ENCODE measurements at regions not wholly inside any gene's neighbourhood (a gene's known extent, or its start where the extent isn't known, plus 50 kb on each side); places are given as distances from the start of the nearest gene placed in this dataset.

GRCh38 chr12:131628023-131628740 lies 82.7 kb upstream of the SFSWAP start:
- Histone ChIP-seq H3K4me1 (replicated peaks in 1 of 2; ENCODE audit: control insufficient read depth in 2 of 2, insufficient read depth in 2 of 2, low read length in 2 of 2) (peaks cover 17 to 46% of the 10 kb centered on the region in 2 experiments), H3K79me2 (ENCODE audit: control insufficient read depth, insufficient read depth, low read length) (no peaks in the 10 kb centered on the region; the same call in 2 of the 3 replicates), H3K9ac (ENCODE audit: insufficient read depth in 1 of 2, low read depth in 2 of 2, low read length in 2 of 2) (no peak overlapping the region), H3K4me3 (no peak overlapping the region), H4K20me1 (replicated peaks; ENCODE audit: control insufficient read depth, insufficient read depth, low read length) (no peaks in the 10 kb centered on the region), H3K27me3 (ENCODE audit: control insufficient read depth in 2 of 2, insufficient read depth in 2 of 2, low read length in 2 of 2) (no peaks in the 10 kb centered on the region), H3K9me1 (ENCODE audit: control insufficient read depth, insufficient read depth, low read length) (peaks cover 3% of the 10 kb centered on the region), H3K9me3 (replicated peaks; ENCODE audit: control insufficient read depth, insufficient read depth, low read depth, low read length) (no peaks in the 10 kb centered on the region), H3K4me2 (ENCODE audit: insufficient read depth, low read length) (no peak overlapping the region), H2AFZ (ENCODE audit: low read depth, low read length) (no peak overlapping the region), H3K36me3 (ENCODE audit: control insufficient read depth, insufficient read depth, low read length) (no peaks in the 10 kb centered on the region), H3K27ac (ENCODE audit: extremely low read depth, low read depth, low read length) (peak overlapping the region; percentile 48; the same call in 1 of the 3 replicates)
- CTCF ChIA-PET (ENCODE audit: low intra/inter-chr PET ratio) = no interaction called here
- ATAC-seq (no peak), FAIRE-seq (no peak), DNase-seq (ENCODE audit: extremely low read depth in 1 of 4, low spot score in 3 of 4) (no peak)
- no TSS peak for BruUV-seq (replicated peaks)
- in situ Hi-C loops (cut with MboI) = loop anchor here (5.0 kb wide), 1 partner anchor 296 kb away; no protein-coding TSS in a partner anchor
- TF ChIP-seq SMARCC2 (IDR thresholded peaks at IDR 0.05; ENCODE audit: low read depth) = no peak
- no peak for TF ChIP-seq TRIM25 (IDR thresholded peaks at IDR 0.05; ENCODE audit: borderline replicate concordance)
- no peak for TF ChIP-seq MEIS2 (IDR thresholded peaks at IDR 0.05; ENCODE audit: partially characterized antibody)
- no peak for TF ChIP-seq ZNF41 (CRISPR knock-in tag; conservative IDR thresholded peaks at IDR 0.05)
- TF ChIP-seq ELF4 (CRISPR knock-in tag; IDR thresholded peaks at IDR 0.05) = no peak
- no peak for TF ChIP-seq ZNF699 (CRISPR knock-in tag; IDR thresholded peaks at IDR 0.05; ENCODE audit: insufficient replicate concordance)
- TF ChIP-seq RAD51 (IDR thresholded peaks at IDR 0.05; ENCODE audit: borderline replicate concordance, low read depth) = no peak
- no peak for TF ChIP-seq TCF3 (CRISPR knock-in tag; IDR thresholded peaks at IDR 0.05)
- intact Hi-C loops (cut with micrococcal nuclease) = no loop called here
- POLR2A ChIA-PET = no interaction called here
- 61% methylated on average over 16 of the region's 20 CpGs for WGBS (ENCODE audit: insufficient coverage, low coverage, missing lambda C conversion rate)
